ENCODE measurements at regions not wholly inside any gene's neighbourhood (a gene's known extent, or its start where the extent isn't known, plus 50 kb on each side); places are given as distances from the start of the nearest gene placed in this dataset.

DNA sequence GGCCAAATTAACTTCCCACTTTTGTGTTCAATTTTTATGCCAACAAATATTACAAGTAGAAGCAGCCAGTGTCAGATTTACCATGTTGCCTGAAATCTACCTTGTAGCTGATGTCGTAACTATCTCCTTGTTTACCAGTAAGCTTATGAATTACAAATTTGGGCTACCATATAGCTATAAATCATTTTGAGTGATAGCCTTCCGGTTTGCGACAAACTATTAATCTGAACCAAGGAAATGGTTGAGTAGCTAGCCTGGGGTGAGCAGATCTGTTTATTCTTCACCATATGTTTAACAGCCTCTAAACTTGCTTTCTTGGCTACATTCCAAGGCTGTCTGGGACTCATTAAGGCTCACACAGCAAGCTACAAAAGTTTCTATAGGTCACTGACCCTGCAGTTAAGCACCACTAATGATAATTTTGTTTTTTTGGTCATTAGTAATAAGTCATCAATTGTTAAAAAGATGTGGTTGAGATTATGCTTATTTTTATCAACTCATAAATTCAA lies 218.7 kb upstream of the SPOCK3 start:
- ATAC-seq (ENCODE audit: poor library complexity) = no peak
- intact Hi-C loops (cut with DNase I) = no loop called here

DNA sequence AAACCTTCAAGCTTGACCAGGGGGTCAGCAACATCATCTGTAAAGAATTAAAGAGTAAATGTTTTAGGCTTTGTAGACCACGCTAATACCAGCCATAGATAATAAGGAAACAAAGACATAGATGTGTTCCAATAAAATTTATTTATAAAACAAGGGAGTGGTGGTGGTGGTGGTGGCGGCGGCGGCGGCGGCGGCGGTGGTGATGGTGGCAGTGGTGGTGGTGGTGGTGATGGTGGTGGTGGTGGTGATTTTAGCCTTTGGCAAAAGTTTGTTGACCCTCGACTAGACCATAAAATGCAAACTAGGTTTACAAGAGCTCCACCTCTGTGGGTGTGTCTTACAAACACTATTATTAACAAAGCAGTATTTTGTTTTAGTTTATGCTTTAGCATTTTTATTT lies 222.3 kb upstream of the SPOCK3 start:
- intact Hi-C loops (cut with DNase I) = no loop called here
- ATAC-seq (ENCODE audit: poor library complexity) (no peak), DNase-seq (no peak)

More for the DNA sequence above, 218.7 kb upstream of the SPOCK3 start:
- no peak for DNase-seq

DNA sequence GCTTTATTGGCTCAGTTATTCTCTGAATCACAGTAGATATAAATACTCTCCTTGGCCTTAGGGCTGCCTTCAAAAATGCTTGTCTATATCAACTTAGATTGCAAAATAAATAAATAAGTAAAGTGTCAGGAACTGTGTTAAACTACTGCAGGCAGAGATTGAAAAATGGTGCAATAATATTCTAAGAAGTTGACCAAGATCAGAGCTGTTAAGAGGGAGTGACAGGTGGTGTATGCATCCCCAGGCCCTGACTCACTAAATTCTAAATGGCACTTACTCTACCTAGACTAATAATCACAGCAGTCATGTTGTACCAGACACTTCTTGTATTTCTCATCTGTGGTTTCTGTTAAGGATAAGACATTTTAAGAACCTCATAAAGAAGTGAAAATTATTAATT lies 235.1 kb upstream of the SPOCK3 start:
- DNase-seq (no peak), ATAC-seq (ENCODE audit: poor library complexity) (no peak)
- intact Hi-C loops (cut with DNase I) = no loop called here

DNA sequence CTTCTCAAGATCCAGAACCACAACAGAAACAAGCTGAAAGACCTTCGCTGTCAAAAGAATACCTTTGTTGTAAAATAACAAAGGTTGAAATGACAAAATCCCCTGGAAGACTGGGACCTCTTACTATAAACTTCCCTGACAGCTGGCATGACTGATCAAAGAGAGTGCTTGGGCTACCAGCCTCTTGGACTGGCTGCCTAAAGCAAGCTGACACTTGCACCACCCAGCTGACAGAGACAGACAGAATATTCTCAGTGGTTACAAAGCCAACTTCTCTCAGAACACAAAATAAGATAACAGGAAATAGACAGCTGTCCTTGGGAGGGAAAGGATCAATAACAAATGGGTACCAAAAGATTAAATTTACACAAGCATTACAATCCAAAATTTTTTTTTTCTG lies 241.7 kb upstream of the SPOCK3 start:
- DNase-seq (no peak), ATAC-seq (ENCODE audit: poor library complexity) (no peak)
- intact Hi-C loops (cut with DNase I) = no loop called here

DNA sequence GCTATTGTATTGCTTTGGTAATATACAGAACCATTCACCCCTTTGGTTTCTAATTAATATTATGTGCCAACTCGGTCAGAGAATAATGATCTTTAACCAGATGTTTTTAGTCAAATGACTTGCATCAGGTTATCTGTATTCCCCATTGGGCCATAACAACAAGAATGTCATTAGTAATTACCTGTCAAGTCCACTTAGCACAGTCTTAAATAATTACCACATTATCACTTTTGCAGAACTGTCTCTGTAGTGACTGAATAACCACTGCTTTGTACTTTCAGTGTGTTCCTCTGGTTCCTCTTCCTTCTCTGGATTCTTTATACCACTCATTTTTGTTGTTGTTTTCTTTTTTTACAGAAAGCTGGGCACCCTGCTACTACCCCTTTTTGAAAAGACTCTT lies 257.7 kb upstream of the SPOCK3 start:
- intact Hi-C loops (cut with DNase I) = no loop called here
- no peak for ATAC-seq (ENCODE audit: poor library complexity)

DNA sequence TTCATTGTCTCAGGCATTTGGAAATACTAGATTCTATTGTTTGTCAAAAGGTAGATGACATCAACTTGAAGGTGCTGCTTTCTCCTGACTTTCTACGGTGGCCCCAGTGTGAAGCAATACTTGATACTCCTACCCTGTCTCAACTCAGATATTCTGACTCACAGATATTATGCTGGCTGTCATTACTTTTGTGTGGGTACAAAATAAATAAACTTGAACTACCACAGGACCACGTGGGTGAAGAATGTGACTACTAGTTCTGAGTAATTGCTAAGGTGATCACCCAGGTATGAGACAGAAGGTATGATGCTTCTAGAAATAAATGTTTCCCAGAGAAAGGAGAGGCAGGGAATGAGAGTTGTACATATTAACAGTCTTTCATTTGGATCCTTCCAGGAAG lies 275.3 kb upstream of the SPOCK3 start:
- intact Hi-C loops (cut with DNase I) = no loop called here
- ATAC-seq (ENCODE audit: poor library complexity) (no peak), DNase-seq (no peak)

More for the DNA sequence above, 257.7 kb upstream of the SPOCK3 start:
- DNase-seq = no peak

DNA sequence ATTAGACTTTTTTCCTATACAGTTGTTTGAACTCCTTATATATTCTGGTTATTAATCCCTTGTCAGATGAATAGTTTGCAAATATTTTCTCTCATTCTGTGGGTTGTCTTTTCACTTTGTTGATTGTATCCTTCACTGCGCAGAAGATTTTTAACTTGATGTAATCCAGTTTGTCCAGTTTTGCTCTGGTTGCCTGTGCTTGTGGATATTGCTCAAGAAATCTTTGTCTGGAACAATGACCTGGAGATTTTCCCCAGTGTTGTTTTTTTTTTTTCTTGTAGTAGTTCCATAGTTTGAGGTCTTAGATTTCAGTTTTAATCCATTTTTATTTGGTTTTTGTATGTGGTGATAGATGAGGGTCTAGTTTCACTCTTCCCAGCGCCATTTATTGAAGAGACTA lies 289.8 kb upstream of the SPOCK3 start:
- DNase-seq = no peak
- intact Hi-C loops (cut with DNase I) = no loop called here
- ATAC-seq (ENCODE audit: poor library complexity) = no peak

DNA sequence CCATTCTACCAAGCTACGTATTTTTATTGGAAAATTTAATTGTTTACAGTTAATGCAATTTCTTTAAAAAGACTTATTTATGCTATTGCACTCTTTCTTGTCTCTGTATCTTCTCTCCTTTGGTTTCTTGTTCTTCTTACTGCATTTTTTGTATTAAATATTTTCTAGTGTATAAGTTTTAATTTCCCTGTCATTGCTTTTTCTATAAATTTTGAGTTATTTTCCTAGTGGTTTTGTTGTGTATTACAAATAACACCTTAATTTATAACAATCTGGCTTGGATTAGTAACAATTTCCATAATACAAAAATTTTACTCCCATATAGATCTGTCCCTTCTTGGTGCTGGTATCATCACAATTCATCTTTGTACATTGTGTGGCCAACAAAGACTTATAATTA lies 303.5 kb upstream of the SPOCK3 start:
- DNase-seq (no peak), ATAC-seq (ENCODE audit: poor library complexity) (no peak)
- intact Hi-C loops (cut with DNase I) = no loop called here

DNA sequence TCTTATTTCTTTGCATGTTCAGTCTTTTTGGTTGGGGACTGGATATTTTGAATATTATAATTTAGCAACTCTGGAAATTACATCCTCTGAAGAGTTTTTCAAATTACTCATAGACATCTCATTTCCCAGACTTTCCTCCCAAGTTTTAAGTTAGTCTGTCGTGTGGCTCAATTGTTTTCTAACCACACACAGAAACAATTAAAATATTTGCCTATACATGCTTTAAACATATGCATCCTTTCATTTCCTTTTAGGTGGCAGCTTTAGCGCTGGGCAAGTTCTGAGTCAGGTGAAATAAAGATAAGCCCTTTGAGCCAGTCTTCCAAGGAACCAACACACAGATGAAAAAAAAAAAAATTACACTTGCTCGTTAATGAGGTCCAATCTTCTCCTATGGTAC lies 307.0 kb upstream of the SPOCK3 start:
- no peak for DNase-seq
- intact Hi-C loops (cut with DNase I) = no loop called here
- ATAC-seq (ENCODE audit: poor library complexity) = no peak

DNA sequence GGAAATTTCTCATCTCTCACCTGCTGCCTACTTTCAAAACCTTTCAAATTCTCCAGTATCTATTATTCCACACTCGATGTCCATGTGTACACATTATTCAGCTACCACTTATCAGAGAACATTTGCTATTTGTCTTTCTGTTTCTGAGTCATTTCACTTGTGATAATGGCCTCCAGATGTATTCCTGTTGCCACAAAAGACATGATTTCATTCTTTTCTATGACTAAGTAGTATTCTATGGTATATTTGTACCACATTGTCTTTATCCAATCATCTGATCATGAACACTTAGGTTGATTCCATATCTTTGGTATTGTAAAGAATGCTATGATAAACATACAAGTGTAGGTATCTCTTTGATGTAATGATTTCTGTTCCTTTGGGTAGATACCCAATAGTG lies 310.1 kb upstream of the SPOCK3 start:
- DNase-seq (no peak), ATAC-seq (ENCODE audit: poor library complexity) (no peak)
- intact Hi-C loops (cut with DNase I) = no loop called here

DNA sequence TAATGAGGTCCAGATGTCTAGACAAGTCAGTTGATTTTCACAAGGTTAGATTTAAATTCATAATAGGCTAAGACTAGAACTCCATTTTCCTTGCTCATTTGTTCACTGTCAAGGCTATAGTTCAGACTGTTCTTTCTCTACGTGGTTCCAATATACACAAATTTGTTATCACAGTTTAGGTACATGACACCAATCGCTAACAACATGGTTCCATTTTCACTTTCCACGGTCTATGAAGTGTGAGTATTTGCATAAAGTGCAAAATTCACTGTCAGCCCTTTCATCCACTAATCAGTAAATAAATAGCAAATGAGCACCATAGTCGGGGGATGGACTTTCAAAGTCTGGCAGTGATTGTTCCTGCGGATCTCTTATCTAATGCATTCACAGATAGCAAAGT lies 315.7 kb upstream of the SPOCK3 start:
- ATAC-seq (ENCODE audit: poor library complexity) = no peak
- DNase-seq = no peak
- intact Hi-C loops (cut with DNase I) = no loop called here

DNA sequence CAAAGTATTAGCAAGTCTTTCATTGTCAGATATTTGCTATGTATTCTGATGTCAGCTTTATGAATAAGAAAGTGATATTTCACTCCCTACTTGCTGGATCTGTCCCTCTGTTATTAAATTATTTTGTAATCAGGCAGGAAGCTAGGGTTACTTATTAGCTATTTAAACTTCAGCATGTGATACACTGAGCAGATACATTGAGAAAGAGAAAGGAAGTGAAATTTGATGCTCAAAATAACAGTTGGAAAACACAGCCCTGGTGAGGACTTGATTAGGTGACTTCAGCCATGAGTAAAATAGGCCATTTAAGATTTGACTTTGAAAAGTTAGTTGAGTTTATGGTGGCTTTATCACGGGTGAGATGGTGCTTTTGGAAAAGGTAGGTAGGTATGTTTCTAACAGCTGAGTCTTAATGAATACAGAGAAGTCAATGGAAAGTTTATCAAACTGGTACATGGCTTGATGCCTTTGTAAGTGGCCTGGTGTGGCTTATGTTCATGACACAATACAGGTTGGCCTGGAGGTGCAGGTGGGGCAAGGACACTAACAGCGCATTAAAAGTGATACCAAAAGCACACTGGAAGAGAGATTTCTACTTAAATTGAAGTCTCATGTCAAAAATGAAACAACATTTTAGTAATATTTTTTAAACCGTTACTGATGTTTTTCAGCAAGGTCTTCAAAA lies 321.2 kb upstream of the SPOCK3 start:
- ATAC-seq (ENCODE audit: poor library complexity) (no peak), DNase-seq (no peak)
- intact Hi-C loops (cut with DNase I) = no loop called here

DNA sequence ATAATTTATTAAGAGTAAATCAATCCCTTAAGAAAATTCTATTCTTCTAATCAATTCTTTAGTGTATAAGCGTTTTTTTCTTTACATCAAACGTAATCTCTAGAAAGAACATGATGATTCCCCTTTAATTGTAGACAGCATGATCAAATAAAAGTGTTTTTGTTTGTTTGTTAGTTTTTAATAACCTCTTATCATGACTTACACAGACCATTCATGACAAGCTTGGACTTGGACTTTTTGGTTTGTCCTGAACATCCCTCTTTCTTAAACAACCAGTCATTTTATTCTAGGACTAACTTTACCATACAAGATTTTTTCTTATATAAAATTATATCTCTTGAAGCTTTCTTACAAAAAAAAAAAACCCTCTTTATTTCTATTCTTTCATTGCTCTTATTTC lies 344.6 kb upstream of the SPOCK3 start:
- no peak for DNase-seq
- no peak for ATAC-seq (ENCODE audit: poor library complexity)
- intact Hi-C loops (cut with DNase I) = no loop called here

DNA sequence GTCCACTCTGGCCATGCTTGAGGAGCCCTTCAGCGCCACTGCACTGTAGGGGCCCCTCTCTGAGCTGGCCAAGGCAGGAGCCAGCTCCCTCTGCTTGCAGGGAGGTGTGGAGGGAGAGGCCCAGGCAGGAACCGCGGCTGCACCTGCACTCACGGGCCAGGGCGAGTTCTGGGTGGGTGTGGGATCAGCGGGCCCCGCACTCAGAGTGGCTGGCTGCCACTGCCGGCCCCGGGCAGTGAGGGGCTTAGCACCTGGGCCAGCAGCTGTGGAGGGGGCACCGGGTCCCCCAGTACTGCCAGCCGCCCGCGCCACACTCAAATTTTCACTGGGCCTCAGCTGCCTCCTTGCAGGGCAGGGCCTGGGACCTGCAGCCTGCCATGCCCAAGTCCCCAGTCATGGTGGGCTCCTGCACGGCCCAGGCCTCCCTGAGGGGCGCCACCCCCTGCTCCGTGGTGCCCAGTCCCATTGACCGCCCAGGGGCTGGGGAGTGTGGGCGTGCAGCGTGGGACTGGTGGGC lies 347.2 kb upstream of the SPOCK3 start:
- ATAC-seq (ENCODE audit: poor library complexity) = no peak
- no peak for DNase-seq
- intact Hi-C loops (cut with DNase I) = no loop called here

DNA sequence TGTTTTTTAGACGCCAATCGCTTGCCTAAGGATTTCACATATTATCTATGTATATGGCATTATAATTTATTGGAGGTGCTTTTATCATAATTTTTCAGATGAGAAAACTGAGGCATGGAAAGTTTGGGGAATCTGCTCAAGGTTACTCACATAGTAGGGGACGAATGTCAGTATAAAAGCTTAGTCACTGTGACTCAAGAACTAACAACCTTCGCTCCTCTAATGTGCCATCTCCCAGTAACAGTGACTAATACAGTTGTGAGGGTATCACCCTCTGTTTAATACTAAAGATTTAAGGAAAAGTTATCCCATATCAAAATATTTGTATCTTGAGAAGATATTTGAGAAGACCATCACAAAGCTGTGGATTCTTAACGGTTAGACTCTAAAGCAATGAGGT lies 353.1 kb upstream of the SPOCK3 start:
- intact Hi-C loops (cut with DNase I) = no loop called here
- ATAC-seq (ENCODE audit: poor library complexity) (no peak), DNase-seq (no peak)

DNA sequence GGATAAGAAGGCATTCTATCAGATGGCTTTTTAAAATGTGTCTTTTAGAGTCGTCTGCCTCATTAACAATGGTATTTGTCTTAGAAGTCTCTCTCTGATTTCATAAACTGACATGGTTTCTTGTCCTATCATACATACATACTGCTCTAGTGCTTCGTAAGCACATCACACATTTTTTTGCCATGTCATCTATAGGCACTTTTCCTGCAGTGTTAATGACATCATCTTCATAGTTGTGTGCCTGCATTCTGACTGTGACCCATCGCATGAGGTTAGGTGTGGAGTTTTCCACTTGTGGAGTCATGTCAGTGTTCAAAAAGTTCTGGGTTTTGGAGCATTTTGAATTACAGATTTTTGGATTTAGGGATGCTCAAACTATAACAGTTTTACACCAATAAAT lies 361.6 kb upstream of the SPOCK3 start:
- ATAC-seq (ENCODE audit: poor library complexity) (no peak), DNase-seq (no peak)

DNA sequence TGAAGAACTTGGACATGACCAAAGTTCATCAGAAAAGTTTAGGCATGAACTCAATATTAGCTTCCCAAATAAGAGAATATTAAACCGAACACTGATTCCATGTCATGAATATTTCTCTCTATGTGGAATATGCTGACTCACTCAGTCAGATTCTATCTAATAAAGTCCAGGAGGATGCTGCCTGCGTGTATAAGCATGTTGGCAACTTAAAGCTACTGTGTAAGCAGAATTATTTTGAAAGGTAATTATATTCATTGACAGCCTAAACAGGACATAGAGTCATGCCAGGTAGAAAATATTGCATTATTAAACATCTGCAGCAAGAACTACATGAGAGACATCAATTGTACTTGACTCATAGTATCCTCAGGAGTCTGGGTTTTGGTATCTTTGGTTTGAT lies 367.9 kb upstream of the SPOCK3 start:
- DNase-seq (no peak), ATAC-seq (ENCODE audit: poor library complexity) (no peak)
- intact Hi-C loops (cut with DNase I) = no loop called here

More for the DNA sequence above, 361.6 kb upstream of the SPOCK3 start:
- intact Hi-C loops (cut with DNase I) = no loop called here

DNA sequence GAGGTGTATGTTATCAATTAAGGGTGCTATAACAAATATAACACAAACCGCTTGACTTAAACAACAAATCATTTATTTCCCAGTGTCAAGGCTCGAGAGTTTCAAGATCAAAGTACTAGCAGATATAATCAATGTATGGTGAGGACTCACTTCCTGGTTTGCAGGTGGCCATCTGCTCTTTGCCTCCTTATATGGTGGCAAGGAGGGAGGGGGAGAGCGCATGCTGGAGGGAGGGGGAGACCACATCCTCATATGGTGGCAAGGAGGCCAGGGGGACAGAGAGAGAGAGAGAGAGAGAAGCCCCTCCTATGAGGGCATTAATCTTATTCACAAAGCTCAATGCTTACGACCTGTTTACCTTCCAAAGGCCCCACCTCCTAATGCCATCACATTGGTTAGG lies 372.3 kb upstream of the SPOCK3 start:
- ATAC-seq (ENCODE audit: poor library complexity) (no peak), DNase-seq (no peak)
- intact Hi-C loops (cut with DNase I) = no loop called here

DNA sequence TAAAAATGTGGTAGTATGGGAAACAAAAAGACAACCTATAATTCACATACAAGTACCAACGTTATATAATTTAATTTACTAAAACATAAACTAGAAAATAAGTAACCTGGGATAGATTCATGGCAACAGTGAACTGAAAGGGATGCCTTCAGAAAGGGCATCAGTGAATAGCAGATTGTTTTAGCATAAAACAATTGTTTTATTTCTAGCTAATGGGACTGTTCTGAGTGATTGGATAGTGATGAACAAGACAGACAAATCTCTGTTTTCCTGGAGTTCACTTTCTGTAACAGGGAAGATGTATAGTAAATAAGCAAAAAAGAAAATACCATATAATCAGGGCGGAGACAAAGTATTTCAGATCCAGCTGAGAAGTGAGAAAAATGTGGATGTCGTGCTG lies 379.1 kb upstream of the SPOCK3 start:
- intact Hi-C loops (cut with DNase I) = no loop called here
- DNase-seq (no peak), ATAC-seq (ENCODE audit: poor library complexity) (no peak)

DNA sequence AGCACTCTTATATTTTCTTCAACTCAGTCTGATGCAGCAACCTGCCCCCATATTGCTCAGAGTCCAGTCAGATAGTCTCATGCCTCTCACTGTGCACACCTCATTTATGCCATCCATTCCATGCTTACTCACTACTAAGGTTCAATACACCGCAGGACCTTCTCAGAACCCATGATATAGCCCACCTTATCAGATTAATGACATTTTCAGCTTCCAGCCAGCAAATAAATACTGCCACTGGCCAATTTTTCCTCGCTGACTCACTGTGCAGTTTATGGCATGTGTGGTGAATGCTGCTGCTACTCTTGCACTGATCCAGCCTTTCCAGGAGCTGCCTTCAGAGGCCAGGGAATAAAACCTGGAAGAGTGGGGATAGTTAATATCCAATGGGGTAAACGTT lies 380.6 kb upstream of the SPOCK3 start:
- DNase-seq (no peak), ATAC-seq (ENCODE audit: poor library complexity) (no peak)
- intact Hi-C loops (cut with DNase I) = no loop called here

DNA sequence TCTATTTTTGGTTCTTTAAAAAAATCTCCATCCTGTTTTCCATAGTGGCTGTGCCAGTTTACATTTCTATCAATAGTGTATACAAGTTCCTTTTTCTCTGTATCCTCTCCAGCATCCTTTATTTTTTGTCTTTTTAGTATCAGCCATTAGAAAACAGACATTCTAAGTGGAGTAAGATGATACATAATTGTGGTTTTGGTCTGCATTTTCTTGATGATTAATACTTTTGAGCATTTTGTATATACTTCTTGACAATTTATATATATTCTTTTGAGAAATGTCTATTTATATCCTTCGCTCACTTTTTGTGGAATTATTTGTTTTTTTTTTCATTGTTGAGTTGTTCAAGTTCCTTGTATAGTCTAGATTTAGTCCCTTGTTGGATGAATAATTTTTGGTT lies 382.2 kb upstream of the SPOCK3 start:
- intact Hi-C loops (cut with DNase I) = no loop called here
- no peak for ATAC-seq (ENCODE audit: poor library complexity)
- DNase-seq = no peak

Data from Right ventricle myocardium superior (tissue), 1 donor.